Esophagus muscularis mucosa (tissue), 4 donors: ENCODE measurements at regions not wholly inside any gene's neighbourhood (a gene's known extent, or its start where the extent isn't known, plus 50 kb on each side); places are given as distances from the start of the nearest gene placed in this dataset.

ENCODE experiments used
- EP300 ChIP-seq: sonication (generic); formaldehyde crosslinking; IDR thresholded peaks from one replicate; pipeline ENCODE4 v1.6.1; 2017; ENCODE audit warnings: antibody characterized with exemption
- POLR2A ChIP-seq: fragments of 450-650 bp; IDR thresholded peaks from one replicate; pipeline ENCODE4 v1.6.1; 2017; ENCODE audit warnings: antibody characterized with exemption, moderate library complexity, mild to moderate bottlenecking, low read depth
- POLR2AphosphoS5 ChIP-seq, 2 donors: sonication (generic); formaldehyde crosslinking; IDR thresholded peaks; one replicate each; pipeline ENCODE4 v1.6.1; 2017; ENCODE audit warnings: antibody characterized with exemption in 2 of 2
- TF ChIP-seq, protein P1 (sequence below), 3 experiments: fragments of 200-600 bp in 2 of 3; fragments of 450-650 bp in 1 of 3; sonication (generic) in 2 of 3; IDR thresholded peaks; one replicate each; pipeline ENCODE4 v1.5.1; 2017 to 2019; ENCODE audit warnings: antibody characterized with exemption in 3 of 3, mild to moderate bottlenecking in 2 of 3, moderate library complexity in 1 of 3

- TF ChIP-seq, protein P1, sequence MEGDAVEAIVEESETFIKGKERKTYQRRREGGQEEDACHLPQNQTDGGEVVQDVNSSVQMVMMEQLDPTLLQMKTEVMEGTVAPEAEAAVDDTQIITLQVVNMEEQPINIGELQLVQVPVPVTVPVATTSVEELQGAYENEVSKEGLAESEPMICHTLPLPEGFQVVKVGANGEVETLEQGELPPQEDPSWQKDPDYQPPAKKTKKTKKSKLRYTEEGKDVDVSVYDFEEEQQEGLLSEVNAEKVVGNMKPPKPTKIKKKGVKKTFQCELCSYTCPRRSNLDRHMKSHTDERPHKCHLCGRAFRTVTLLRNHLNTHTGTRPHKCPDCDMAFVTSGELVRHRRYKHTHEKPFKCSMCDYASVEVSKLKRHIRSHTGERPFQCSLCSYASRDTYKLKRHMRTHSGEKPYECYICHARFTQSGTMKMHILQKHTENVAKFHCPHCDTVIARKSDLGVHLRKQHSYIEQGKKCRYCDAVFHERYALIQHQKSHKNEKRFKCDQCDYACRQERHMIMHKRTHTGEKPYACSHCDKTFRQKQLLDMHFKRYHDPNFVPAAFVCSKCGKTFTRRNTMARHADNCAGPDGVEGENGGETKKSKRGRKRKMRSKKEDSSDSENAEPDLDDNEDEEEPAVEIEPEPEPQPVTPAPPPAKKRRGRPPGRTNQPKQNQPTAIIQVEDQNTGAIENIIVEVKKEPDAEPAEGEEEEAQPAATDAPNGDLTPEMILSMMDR (IDR thresholded peaks at IDR 0.05): no peak
- TF ChIP-seq EP300: no peak
- no peak for TF ChIP-seq POLR2A
- no peak for TF ChIP-seq POLR2AphosphoS5 (IDR thresholded peaks at IDR 0.05)
Observed at GRCh38 chr7:1320616-1321240, 88.1 kb downstream of the UNCX start.
